Ramos (cell line): ENCODE measurements at regions not wholly inside any gene's neighbourhood (a gene's known extent, or its start where the extent isn't known, plus 50 kb on each side); places are given as distances from the start of the nearest gene placed in this dataset.
"Not testable (repeated sequence)": the region's sequence is repeated elsewhere in the genome, so short reads cannot be mapped to it uniquely, and the experiment has no call there.

Experiments
- in situ Hi-C: fragments of 300-500 bp; cut with MboI; formaldehyde crosslinking; loops from one replicate; pipeline ENCODE4 v1.14.3; 2022; ENCODE audit warnings: low sequenced_read_pairs; ENCODE audit not compliant: unreplicated experiment

GRCh38 chr7:122248472-122248871 lies 56.1 kb downstream of the FEZF1 start:
- in situ Hi-C loops: no loop called here

DNA sequence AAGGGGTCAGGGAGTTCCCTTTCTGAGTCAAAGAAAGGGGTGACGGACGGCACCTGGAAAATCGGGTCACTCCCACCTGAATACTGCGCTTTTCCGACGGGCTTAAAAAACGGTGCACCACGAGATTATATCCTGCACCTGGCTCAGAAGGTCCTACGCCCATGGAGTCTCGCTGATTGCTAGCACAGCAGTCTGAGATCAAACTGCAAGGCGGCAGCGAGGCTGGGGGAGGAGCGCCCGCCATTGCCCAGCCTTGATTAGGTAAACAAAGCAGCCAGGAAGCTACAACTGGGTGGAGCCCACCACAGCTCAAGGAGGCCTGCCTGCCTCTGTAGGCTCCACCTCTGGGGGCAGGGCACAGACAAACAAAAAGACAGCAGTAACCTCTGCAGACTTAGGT lies 65.8 kb downstream of the FEZF1 start:
- in situ Hi-C loops: not testable (repeated sequence)

- in situ Hi-C loops: not testable (repeated sequence)
Measured at GRCh38 chr7:122238297-122238696, 66.3 kb downstream of the FEZF1 start.

DNA sequence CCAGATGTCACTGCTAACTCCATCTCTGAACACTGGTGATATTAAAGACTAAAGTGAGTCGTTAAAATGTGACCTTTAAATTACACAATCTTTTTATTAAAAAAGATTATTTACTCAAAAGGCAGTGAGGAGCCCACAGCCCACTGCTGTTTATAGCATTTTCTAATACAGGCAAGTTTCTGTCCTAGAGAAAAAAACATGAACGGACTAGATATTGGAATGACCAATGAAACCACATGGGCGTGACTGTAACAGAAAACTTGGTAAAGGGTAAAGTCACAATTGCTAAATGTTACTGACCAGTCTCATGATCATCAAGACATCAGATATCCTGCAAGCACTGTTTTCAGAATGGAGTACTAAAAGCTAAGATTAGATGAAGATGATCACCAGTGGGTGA lies 78.7 kb downstream of the FEZF1 start:
- in situ Hi-C loops: no loop called here

DNA sequence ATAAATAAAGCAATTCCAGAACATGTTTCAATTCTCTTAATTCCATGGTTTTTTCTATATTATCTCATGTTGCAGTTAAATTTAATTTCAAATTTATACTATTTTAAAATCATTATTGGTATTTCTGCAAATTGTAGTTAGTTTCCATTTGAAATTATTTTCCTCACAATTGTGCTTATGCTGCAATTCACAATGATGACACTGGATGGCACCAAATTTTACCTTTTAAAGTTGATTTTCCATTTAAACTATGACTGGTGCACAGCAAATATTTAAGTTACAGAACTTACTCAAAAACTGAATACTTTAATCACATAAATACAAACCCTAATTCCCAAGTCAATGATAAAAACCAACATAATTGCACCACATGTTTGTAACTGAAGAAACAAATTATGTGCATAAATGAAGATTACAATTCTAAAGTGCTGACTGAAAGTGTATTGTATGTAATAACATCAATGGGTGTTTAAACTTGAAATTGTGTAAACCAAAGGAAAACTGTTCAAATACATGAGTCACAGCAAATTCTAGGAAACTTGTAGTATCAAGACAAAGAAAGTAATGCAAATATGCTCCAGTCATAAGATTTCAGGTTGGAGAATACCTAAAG lies 75.3 kb upstream of the AASS start:
- in situ Hi-C loops: loop anchor here (10.0 kb wide), 1 partner anchor 315 kb away; no protein-coding TSS in a partner anchor

DNA sequence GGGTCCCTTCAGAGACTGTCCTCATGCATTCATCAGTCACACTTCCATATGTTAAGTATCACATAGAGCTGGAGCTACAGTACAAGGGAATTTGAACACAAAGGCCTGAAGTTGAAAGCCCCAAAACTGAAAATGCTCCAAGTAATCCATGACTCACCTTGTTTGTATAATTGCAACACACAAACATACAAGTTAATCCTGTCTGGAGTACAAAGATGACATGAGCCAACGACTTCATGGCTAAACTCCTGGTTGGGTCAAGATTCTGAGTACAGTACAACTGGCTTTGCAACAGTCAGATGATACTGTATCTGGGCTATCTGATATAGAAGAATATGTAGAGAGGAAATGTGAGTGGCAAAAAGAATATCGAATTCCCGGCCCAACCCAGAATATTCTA lies 73.1 kb upstream of the AASS start:
- in situ Hi-C loops: loop anchor here (10.0 kb wide), 1 partner anchor 318 kb away; no protein-coding TSS in a partner anchor

GRCh38 chr7:122212754-122213153 lies 68.7 kb upstream of the AASS start:
- in situ Hi-C loops: loop anchor here (10.0 kb wide), 1 partner anchor 322 kb away; no protein-coding TSS in a partner anchor

DNA sequence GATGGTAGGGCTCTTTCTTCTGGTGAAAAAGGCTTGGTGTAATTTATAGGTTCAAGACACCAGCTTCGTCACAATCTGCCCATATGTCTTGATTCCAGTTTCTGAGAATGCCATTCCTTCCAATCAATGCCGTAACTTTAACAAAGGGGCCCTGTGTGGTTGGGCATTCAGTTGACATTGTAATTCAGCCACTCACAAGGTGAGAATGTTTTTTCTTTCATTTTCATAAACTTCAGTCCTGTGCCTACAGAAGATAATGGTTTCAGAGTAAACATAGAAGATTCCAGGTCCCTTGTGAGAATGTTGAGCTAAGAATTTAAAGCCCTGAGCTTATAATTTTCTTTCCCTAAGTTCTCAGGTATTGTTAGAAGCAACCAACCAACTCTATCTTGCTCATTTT lies 67.3 kb upstream of the AASS start:
- in situ Hi-C loops: loop anchor here (10.0 kb wide), 1 partner anchor 323 kb away; no protein-coding TSS in a partner anchor

DNA sequence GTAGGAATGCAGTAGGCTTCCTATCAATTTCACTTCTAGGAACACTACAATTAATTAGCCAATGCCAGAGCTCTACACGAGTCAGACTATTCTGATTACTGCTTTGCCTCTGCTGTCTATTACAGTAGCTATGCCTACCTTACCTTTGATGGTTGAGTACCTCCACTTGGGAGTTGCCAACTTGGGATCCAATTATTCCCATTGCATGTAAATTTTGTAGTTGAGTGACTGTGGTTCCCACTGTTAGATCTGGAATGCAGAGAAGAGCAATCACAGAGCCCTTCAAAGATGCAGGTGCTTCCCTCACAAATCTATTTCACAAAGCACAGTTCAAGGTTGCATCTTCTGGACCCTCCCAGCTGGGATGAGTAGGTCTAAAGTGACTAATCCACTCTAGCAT lies 62.9 kb upstream of the AASS start:
- in situ Hi-C loops: no loop called here

- in situ Hi-C loops: no loop called here
Measured at GRCh38 chr7:122203814-122204213, 59.8 kb upstream of the AASS start.

GRCh38 chr7:122200888-122201287 lies 56.8 kb upstream of the AASS start:
- in situ Hi-C loops: no loop called here

DNA sequence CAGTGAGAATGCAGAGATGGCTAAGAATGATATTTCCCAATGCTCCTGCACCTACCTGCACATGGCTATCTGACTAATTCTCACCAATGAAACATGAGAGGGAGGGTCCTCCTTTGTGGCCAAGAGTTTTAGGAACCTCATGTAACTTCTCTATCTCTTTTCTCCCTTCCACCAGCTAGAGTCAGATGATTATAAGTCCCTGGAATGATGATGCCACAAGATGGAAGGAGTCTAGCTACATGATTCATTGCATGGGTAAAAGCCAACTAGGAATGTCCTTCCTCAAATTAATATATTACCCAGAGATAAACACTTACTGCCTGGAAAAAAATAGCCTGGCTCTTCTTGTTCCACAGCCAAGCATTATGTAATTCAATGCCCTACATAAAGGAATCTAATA lies 55.1 kb upstream of the AASS start:
- in situ Hi-C loops: no loop called here

DNA sequence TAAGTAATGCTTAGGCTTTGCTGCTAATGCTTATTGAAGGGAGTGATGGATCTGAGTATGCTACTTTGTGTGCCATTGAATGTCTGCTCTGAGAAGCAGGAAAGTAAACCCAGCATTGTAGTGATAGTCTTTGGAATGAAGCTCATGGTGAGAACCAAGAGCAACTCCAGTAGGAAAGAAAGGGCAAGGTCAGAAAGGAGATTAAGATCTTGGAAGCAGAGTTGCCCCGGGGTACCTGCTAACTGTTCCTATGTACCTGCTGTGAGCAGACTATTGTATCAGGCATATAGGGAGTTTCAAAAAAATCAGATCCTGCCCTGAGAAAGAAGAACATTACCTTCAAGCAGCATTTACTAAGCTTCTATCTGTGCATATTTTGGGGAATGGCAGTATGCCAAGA lies 54.5 kb upstream of the AASS start:
- in situ Hi-C loops: no loop called here
